HG03354 (cell line): ENCODE measurements at regions not wholly inside any gene's neighbourhood (a gene's known extent, or its start where the extent isn't known, plus 50 kb on each side); places are given as distances from the start of the nearest gene placed in this dataset.
"Not testable (repeated sequence)": the region's sequence is repeated elsewhere in the genome, so short reads cannot be mapped to it uniquely, and the experiment has no call there.

Source experiments
- ATAC-seq: cut with Tn5 transposase; IDR thresholded peaks from one replicate; pipeline ENCODE4 v1.9.1; 2021; ENCODE audit warnings: mild to moderate bottlenecking; ENCODE audit not compliant: unreplicated experiment, poor library complexity, severe bottlenecking

GRCh38 chr6:114892211-114892610 lies 549.4 kb upstream of the HS3ST5 start:
- no peak for ATAC-seq

GRCh38 chr6:114888241-114888640 lies 545.4 kb upstream of the HS3ST5 start:
- ATAC-seq: no peak

GRCh38 chr6:114886670-114887436 lies 544.0 kb upstream of the HS3ST5 start:
- ATAC-seq: no peak

- no peak for ATAC-seq
Observed at GRCh38 chr6:114879693-114880092, 536.9 kb upstream of the HS3ST5 start.

GRCh38 chr6:114878091-114878490 lies 535.3 kb upstream of the HS3ST5 start:
- no peak for ATAC-seq

- no peak for ATAC-seq
Observed at GRCh38 chr6:114874410-114874809, 531.6 kb upstream of the HS3ST5 start.

- ATAC-seq: not testable (repeated sequence)
Observed at GRCh38 chr6:114865506-114865905, 522.7 kb upstream of the HS3ST5 start.

- no peak for ATAC-seq
Observed at GRCh38 chr6:114863610-114864009, 520.8 kb upstream of the HS3ST5 start.

- no peak for ATAC-seq
Observed at GRCh38 chr6:114862819-114863218, 520.0 kb upstream of the HS3ST5 start.

- ATAC-seq: no peak
Observed at GRCh38 chr6:114862064-114862463, 519.2 kb upstream of the HS3ST5 start.

GRCh38 chr6:114844359-114844758 lies 501.5 kb upstream of the HS3ST5 start:
- no peak for ATAC-seq

- ATAC-seq: no peak
Observed at GRCh38 chr6:114839019-114839418, 496.2 kb upstream of the HS3ST5 start.

GRCh38 chr6:114833211-114833610 lies 490.4 kb upstream of the HS3ST5 start:
- no peak for ATAC-seq

GRCh38 chr6:114830515-114830914 lies 487.7 kb upstream of the HS3ST5 start:
- no peak for ATAC-seq

GRCh38 chr6:114827135-114827534 lies 484.3 kb upstream of the HS3ST5 start:
- ATAC-seq: no peak

- ATAC-seq: no peak
Observed at GRCh38 chr6:114824409-114824808, 481.6 kb upstream of the HS3ST5 start.

- ATAC-seq: no peak
Observed at GRCh38 chr6:114816678-114817077, 473.9 kb upstream of the HS3ST5 start.

GRCh38 chr6:114810468-114810867 lies 467.6 kb upstream of the HS3ST5 start:
- no peak for ATAC-seq

- not testable (repeated sequence) for ATAC-seq
Observed at GRCh38 chr6:114805426-114805825, 462.6 kb upstream of the HS3ST5 start.

GRCh38 chr6:114796576-114796975 lies 453.8 kb upstream of the HS3ST5 start:
- ATAC-seq: no peak

GRCh38 chr6:114793428-114793827 lies 450.6 kb upstream of the HS3ST5 start:
- ATAC-seq: no peak
